NT2/D1 (cell line): ENCODE measurements at regions not wholly inside any gene's neighbourhood (a gene's known extent, or its start where the extent isn't known, plus 50 kb on each side); places are given as distances from the start of the nearest gene placed in this dataset.

Experiments used
- SUZ12 ChIP-seq: IDR thresholded peaks from 2 replicates; pipeline ENCODE4 v1.6.1; 2011; ENCODE audit not compliant: insufficient read length, insufficient read depth; ENCODE audit errors: extremely low read depth
- YY1 ChIP-seq: IDR thresholded peaks from 2 replicates; pipeline ENCODE4 v1.6.1; 2011; ENCODE audit not compliant: insufficient read length, insufficient read depth

- TF ChIP-seq YY1 (no peak), SUZ12 (no peak)
These were observed 500.7 kb downstream of the TLE4 start for GRCh38 chr9:80072451-80072850.
